ENCODE measurements at regions not wholly inside any gene's neighbourhood (a gene's known extent, or its start where the extent isn't known, plus 50 kb on each side); places are given as distances from the start of the nearest gene placed in this dataset.

DNA sequence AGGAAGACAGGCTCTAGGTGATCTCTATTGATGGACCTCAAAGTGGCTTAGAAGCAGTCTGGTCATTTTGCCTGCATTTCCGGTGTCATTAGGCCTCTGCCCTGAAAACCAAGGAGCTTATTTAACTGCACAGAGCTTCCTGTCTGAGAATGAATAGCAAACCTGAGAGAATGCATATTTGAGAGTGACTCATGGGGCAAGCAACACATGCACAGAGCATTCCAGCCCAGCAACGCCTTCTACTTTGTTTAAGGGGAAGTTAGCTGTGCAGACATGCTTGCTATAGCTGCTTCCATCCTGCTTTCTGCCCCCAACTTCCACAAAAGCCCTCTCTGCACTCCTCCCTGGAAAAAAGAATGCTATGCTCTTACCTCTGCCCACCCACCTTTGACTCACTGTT, 232.8 kb downstream of the GRB14 start:
- Histone ChIP-seq H3K23ac (ENCODE audit: insufficient read length) (no peak overlapping the region), H3K4me2 (ENCODE audit: insufficient read depth in 1 of 2, low read depth in 2 of 2, low read length in 2 of 2) (no peak overlapping the region), H2BK15ac (ENCODE audit: low read length) (no peak overlapping the region), H3K36me3 (ENCODE audit: control insufficient read depth in 2 of 4, insufficient read depth in 4 of 4, low read length in 3 of 4) (no peaks in the 10 kb centered on the region), H3K4ac (replicated peaks; ENCODE audit: insufficient read length, low read depth, low read length) (no peak overlapping the region), H3K4me3 (ENCODE audit: extremely low read depth in 1 of 4, insufficient read depth in 2 of 4, low read depth in 3 of 4, low read length in 4 of 4) (no peak overlapping the region), H3K18ac (ENCODE audit: extremely low read depth, low read length) (no peak overlapping the region), H4K5ac (ENCODE audit: insufficient read length, low read depth, low read length) (no peak overlapping the region), H3K4me1 (replicated peaks in 1 of 4; ENCODE audit: control insufficient read depth in 3 of 4, insufficient read depth in 4 of 4, low read length in 3 of 4) (no peaks in the 10 kb centered on the region), H4K8ac (ENCODE audit: extremely low read depth, insufficient read depth, low read length) (no peak overlapping the region), H2BK12ac (ENCODE audit: low read depth, low read length) (no peak overlapping the region), H3K27ac (ENCODE audit: low read depth, low read length) (no peak overlapping the region), H3K14ac (ENCODE audit: insufficient read length) (no peak overlapping the region), H4K91ac (replicated peaks; ENCODE audit: insufficient read length, low read length) (no peak overlapping the region), H3K79me2 (ENCODE audit: control insufficient read depth in 1 of 2, insufficient read depth in 2 of 2, low read length in 2 of 2) (no peaks in the 10 kb centered on the region), H4K20me1 (replicated peaks in 1 of 2; ENCODE audit: control insufficient read depth in 1 of 2, insufficient read depth in 2 of 2, low read length in 2 of 2) (no peaks in the 10 kb centered on the region), H3K79me1 (ENCODE audit: low read depth, low read length) (no peaks in the 10 kb centered on the region), H2BK20ac (ENCODE audit: low read length) (no peak overlapping the region), H2BK120ac (replicated peaks; ENCODE audit: low read depth, low read length) (no peak overlapping the region), H2AK5ac (ENCODE audit: low read depth, low read length) (no peak overlapping the region), H3K9me3 (ENCODE audit: insufficient read depth in 2 of 2, low read depth in 1 of 2, low read length in 1 of 2) (no peaks in the 10 kb centered on the region), H2AFZ (ENCODE audit: low read length) (peak overlapping the region; percentile 49; the same call in 1 of the 2 replicates), H3K27me3 (replicated peaks in 1 of 4; ENCODE audit: control insufficient read depth in 3 of 4, extremely low read depth in 1 of 4, insufficient read depth in 3 of 4, low read length in 3 of 4) (no peaks in the 10 kb centered on the region), H3K9ac (replicated peaks in 1 of 4; ENCODE audit: extremely low read depth in 1 of 4, low read depth in 3 of 4, low read length in 3 of 4) (no peak overlapping the region), H3K56ac (replicated peaks; ENCODE audit: insufficient read length, low read depth, low read length) (no peak overlapping the region), H2BK5ac (ENCODE audit: low read depth, low read length) (no peak overlapping the region), H3K23me2 (ENCODE audit: low read depth, low read length) (no peaks in the 10 kb centered on the region)
- CTCF ChIA-PET (ENCODE audit: partially characterized antibody) = interaction anchor here (1.0 kb wide), 2 partner anchors 13 to 85 kb away, joined by 3 to 5 read pairs; no protein-coding TSS in a partner anchor
- DNase-seq (ENCODE audit: low read depth in 1 of 2, low spot score in 2 of 2) (peak in 1 of 2 experiments; percentile 44), FAIRE-seq (no peak)
- TF ChIP-seq BACH1 (IDR thresholded peaks at IDR 0.05; ENCODE audit: low read length) = no peak
- peak; percentile 70; the same call in 1 of the 2 replicates for TF ChIP-seq JUND (IDR thresholded peaks at IDR 0.05; ENCODE audit: low read length)
- no peak for TF ChIP-seq TBP (IDR thresholded peaks at IDR 0.05; ENCODE audit: low read depth, low read length)
- TF ChIP-seq GABPA (IDR thresholded peaks at IDR 0.05; ENCODE audit: borderline replicate concordance, insufficient read depth, low read length) = no peak
- TF ChIP-seq TAF1 (IDR thresholded peaks at IDR 0.05; ENCODE audit: low read depth, low read length) = no peak
- POLR2A ChIA-PET (ENCODE audit: partially characterized antibody) = no interaction called here
- 88% methylated on average over 2 of the region's 2 CpGs; no CpG with 5 or more reads in 1 of the 2 experiments for WGBS, 2 experiments (ENCODE audit: extremely low coverage in 1 of 2, insufficient coverage in 1 of 2, insufficient read length in 1 of 2, insufficient replicate concordance in 2 of 2, low coverage in 1 of 2, low lambda C conversion rate in 2 of 2, missing lambda C conversion rate in 1 of 2)

All from H1 (cell line).